HUES48 (cell line): ENCODE measurements at regions not wholly inside any gene's neighbourhood (a gene's known extent, or its start where the extent isn't known, plus 50 kb on each side); places are given as distances from the start of the nearest gene placed in this dataset.
A peak's percentile ranks its signal among the peaks of the same experiment; 100 is the strongest.

Experiments
- H3K27ac ChIP-seq: one replicate; pipeline ENCODE4 v1.7.0; 2013; ENCODE audit warnings: low read depth, low read length, inconsistent platforms
- H3K27me3 ChIP-seq: 2 replicates; pipeline ENCODE4 v1.6.1; 2013; ENCODE audit warnings: mild to moderate bottlenecking, low read length; ENCODE audit not compliant: control insufficient read depth, insufficient read depth
- H3K36me3 ChIP-seq: 2 replicates; pipeline ENCODE4 v1.6.1; 2013; ENCODE audit warnings: low read length; ENCODE audit not compliant: control insufficient read depth, insufficient read depth
- H3K4me1 ChIP-seq: 2 replicates; pipeline ENCODE4 v1.6.1; 2013; ENCODE audit warnings: mild to moderate bottlenecking, low read length; ENCODE audit not compliant: control insufficient read depth, insufficient read depth
- H3K4me3 ChIP-seq: 2 replicates; pipeline ENCODE4 v1.5.1; 2013; ENCODE audit warnings: mild to moderate bottlenecking, low read depth, low read length
- H3K9ac ChIP-seq: 2 replicates; pipeline ENCODE4 v1.6.1; 2013; ENCODE audit warnings: mild to moderate bottlenecking, low read depth, low read length, moderate library complexity
- H3K9me3 ChIP-seq: 2 replicates; pipeline ENCODE4 v1.6.1; 2013; ENCODE audit warnings: low read length; ENCODE audit not compliant: control insufficient read depth, insufficient read depth

- H3K27ac ChIP-seq, result no peak overlapping the region
- H3K27me3 ChIP-seq, result no peaks in the 10 kb centered on the region
- H3K4me3 ChIP-seq, result no peak overlapping the region
- H3K36me3 ChIP-seq, result no peaks in the 10 kb centered on the region
- no peak overlapping the region for H3K9ac ChIP-seq
- H3K9me3 ChIP-seq, result no peaks in the 10 kb centered on the region
- H3K4me1 ChIP-seq, result peaks cover 21% of the 10 kb centered on the region
These were observed 335.8 kb downstream of the SMAD2 start for GRCh38 chr18:47594621-47595086.

GRCh38 chr18:47593744-47594472, 336.6 kb downstream of the SMAD2 start:
- no peaks in the 10 kb centered on the region for H3K9me3 ChIP-seq
- no peaks in the 10 kb centered on the region for H3K27me3 ChIP-seq
- H3K9ac ChIP-seq, result no peak overlapping the region
- H3K27ac ChIP-seq, result peak overlapping the region; percentile 4
- H3K4me1 ChIP-seq, result peaks cover 21% of the 10 kb centered on the region
- H3K36me3 ChIP-seq, result no peaks in the 10 kb centered on the region
- no peak overlapping the region for H3K4me3 ChIP-seq

GRCh38 chr18:47591429-47591828, 339.0 kb downstream of the SMAD2 start:
- H3K9ac ChIP-seq, result no peak overlapping the region
- no peak overlapping the region for H3K27ac ChIP-seq
- H3K36me3 ChIP-seq, result no peaks in the 10 kb centered on the region
- no peak overlapping the region for H3K4me3 ChIP-seq
- H3K9me3 ChIP-seq, result no peaks in the 10 kb centered on the region
- H3K4me1 ChIP-seq, result peaks cover 21% of the 10 kb centered on the region
- no peaks in the 10 kb centered on the region for H3K27me3 ChIP-seq

- no peak overlapping the region for H3K4me3 ChIP-seq
- H3K27me3 ChIP-seq, result no peaks in the 10 kb centered on the region
- no peaks in the 10 kb centered on the region for H3K9me3 ChIP-seq
These were observed 336.1 kb upstream of the SKOR2 start for GRCh38 chr18:47587587-47587986.

GRCh38 chr18:47586418-47587070, 335.1 kb upstream of the SKOR2 start:
- no peak overlapping the region for H3K9ac ChIP-seq
- peaks cover 2% of the 10 kb centered on the region; the same call in 1 of the 2 replicates for H3K4me1 ChIP-seq
- H3K27ac ChIP-seq, result no peak overlapping the region
- H3K4me3 ChIP-seq, result no peak overlapping the region
- H3K36me3 ChIP-seq, result no peaks in the 10 kb centered on the region
- H3K27me3 ChIP-seq, result no peaks in the 10 kb centered on the region
- H3K9me3 ChIP-seq, result no peaks in the 10 kb centered on the region

More at GRCh38 chr18:47587587-47587986, 336.1 kb upstream of the SKOR2 start:
- no peak overlapping the region for H3K27ac ChIP-seq
- H3K4me1 ChIP-seq, result peaks cover 2% of the 10 kb centered on the region; the same call in 1 of the 2 replicates
- no peaks in the 10 kb centered on the region for H3K36me3 ChIP-seq
- no peak overlapping the region for H3K9ac ChIP-seq

- H3K9ac ChIP-seq, result no peak overlapping the region
- peaks cover 2% of the 10 kb centered on the region; the same call in 1 of the 2 replicates for H3K4me1 ChIP-seq
- no peak overlapping the region for H3K27ac ChIP-seq
- no peaks in the 10 kb centered on the region for H3K27me3 ChIP-seq
- no peak overlapping the region for H3K4me3 ChIP-seq
- H3K36me3 ChIP-seq, result no peaks in the 10 kb centered on the region
- no peaks in the 10 kb centered on the region for H3K9me3 ChIP-seq
These were observed 334.5 kb upstream of the SKOR2 start for GRCh38 chr18:47585914-47586313.

- Histone ChIP-seq H3K27me3 (no peaks in the 10 kb centered on the region), H3K9me3 (no peaks in the 10 kb centered on the region), H3K36me3 (no peaks in the 10 kb centered on the region), H3K4me1 (peaks cover 2% of the 10 kb centered on the region; the same call in 1 of the 2 replicates), H3K9ac (no peak overlapping the region), H3K4me3 (no peak overlapping the region), H3K27ac (no peak overlapping the region)
These were observed 333.7 kb upstream of the SKOR2 start for GRCh38 chr18:47585136-47585535.

- Histone ChIP-seq H3K9me3 (no peaks in the 10 kb centered on the region), H3K36me3 (no peaks in the 10 kb centered on the region), H3K27me3 (no peaks in the 10 kb centered on the region)
These were observed 330.6 kb upstream of the SKOR2 start for GRCh38 chr18:47582093-47582492.

GRCh38 chr18:47577520-47577919, 326.1 kb upstream of the SKOR2 start:
- no peak overlapping the region; the same call in 1 of the 2 replicates for H3K9ac ChIP-seq
- H3K9me3 ChIP-seq, result no peaks in the 10 kb centered on the region
- no peak overlapping the region for H3K4me3 ChIP-seq
- H3K27me3 ChIP-seq, result no peaks in the 10 kb centered on the region
- no peaks in the 10 kb centered on the region for H3K36me3 ChIP-seq
- peaks cover 14% of the 10 kb centered on the region for H3K4me1 ChIP-seq
- no peak overlapping the region for H3K27ac ChIP-seq

More at GRCh38 chr18:47582093-47582492, 330.6 kb upstream of the SKOR2 start:
- Histone ChIP-seq H3K9ac (no peak overlapping the region), H3K4me1 (peaks cover 13% of the 10 kb centered on the region), H3K4me3 (no peak overlapping the region), H3K27ac (no peak overlapping the region)

- Histone ChIP-seq H3K27me3 (no peaks in the 10 kb centered on the region), H3K27ac (no peak overlapping the region), H3K4me1 (peaks cover 14% of the 10 kb centered on the region), H3K9ac (no peak overlapping the region), H3K4me3 (no peak overlapping the region), H3K36me3 (no peaks in the 10 kb centered on the region), H3K9me3 (no peaks in the 10 kb centered on the region)
These were observed 323.5 kb upstream of the SKOR2 start for GRCh38 chr18:47574966-47575365.

- Histone ChIP-seq H3K4me3 (no peak overlapping the region), H3K9ac (no peak overlapping the region), H3K4me1 (peaks cover 2% of the 10 kb centered on the region), H3K27me3 (no peaks in the 10 kb centered on the region), H3K36me3 (no peaks in the 10 kb centered on the region), H3K9me3 (no peaks in the 10 kb centered on the region), H3K27ac (no peak overlapping the region)
These were observed 320.5 kb upstream of the SKOR2 start for GRCh38 chr18:47571957-47572356.
